GM18499 (cell line): ENCODE measurements at regions not wholly inside any gene's neighbourhood (a gene's known extent, or its start where the extent isn't known, plus 50 kb on each side); places are given as distances from the start of the nearest gene placed in this dataset.
"Not testable (repeated sequence)": the region's sequence is repeated elsewhere in the genome, so short reads cannot be mapped to it uniquely, and the experiment has no call there.

Experiments
- ATAC-seq: cut with Tn5 transposase; IDR thresholded peaks from one replicate; pipeline ENCODE4 v1.9.1; 2021; ENCODE audit warnings: moderate number of reproducible peaks; ENCODE audit not compliant: insufficient read depth, unreplicated experiment

DNA sequence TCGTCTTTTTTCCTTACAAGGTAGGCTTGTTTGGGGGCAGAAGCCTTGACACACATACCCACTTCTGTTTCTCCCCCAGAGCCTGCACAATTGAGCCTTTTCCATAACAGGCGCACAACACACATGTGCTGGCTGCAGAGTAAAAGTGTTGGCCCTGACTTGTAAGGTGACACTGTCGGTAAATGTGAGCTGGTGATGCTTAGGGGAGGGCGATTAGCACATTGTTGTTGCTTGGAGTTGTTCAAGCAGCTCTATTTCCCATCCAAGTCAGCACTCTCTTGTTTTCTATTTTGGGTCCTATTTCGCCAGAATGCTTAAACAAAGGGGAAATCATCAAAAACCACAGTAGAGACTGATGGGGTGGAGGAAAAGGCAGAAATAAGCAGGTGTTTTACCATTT, 51.9 kb upstream of the PTPRJ start:
- ATAC-seq, result no peak

DNA sequence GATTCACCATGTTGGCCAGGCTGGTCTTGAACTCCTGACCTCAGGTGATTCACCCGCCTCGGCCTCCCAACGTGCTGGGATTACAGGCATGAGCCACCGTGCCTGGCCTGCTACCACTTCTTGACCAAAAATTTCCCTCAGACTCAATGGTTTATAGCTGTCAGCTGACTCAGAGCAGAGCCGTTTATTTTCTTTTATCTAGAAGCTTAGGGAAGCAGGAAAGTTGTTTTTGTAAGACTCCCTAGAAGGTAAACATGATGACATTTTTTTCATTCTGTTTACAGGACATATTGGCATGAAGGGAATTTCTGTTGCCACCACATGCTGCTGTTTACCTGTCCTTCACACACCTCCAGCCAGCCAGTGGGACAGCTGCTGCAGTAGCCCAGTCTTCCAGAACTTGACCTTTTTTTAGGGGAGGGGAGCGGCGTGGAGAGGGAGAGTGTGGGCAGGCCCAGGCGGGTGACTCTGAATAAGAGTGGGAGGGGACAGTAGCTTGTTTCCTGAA, 56.1 kb upstream of the PTPRJ start:
- no peak for ATAC-seq

DNA sequence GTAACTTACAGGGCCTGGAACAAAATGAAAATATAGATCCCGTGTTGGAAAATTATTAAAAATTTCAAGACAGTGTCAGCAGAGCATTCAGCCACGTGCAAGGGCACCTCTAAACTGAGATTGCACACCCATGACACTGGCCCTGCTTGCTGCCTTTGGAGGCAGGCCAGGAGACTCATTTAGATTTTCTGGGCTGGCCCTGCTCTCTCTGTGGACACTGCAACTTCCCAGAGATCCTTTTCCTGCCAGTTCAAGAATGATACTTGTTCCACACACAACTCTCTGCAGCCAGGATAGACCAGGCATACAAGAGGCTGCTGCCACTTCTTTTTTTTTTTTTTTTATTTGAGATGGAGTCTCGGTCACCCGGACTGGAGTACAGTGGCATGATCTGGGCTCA, 56.7 kb upstream of the PTPRJ start:
- ATAC-seq, result no peak

DNA sequence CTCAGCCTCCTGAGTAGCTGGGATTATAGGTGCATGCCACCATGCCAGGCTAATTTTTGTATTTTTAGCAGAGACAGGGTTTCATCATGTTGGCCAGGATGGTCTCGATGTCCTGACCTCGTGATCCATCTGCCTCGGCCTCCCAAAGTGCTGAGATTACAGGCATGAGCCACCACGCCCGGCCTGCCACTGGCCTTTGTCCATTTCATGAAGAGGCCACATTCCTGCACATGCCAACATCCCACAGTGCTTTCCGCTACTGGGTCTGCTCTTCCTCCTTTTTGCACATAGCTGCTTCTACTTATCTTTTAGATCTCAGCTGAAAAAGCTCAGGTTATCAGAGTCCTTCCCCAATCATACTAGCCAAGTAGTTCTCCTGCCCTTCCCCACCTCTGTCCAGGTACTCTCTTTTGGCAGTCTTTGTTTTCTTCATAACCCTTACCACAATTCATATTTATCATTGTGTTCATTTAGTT, 59.2 kb upstream of the PTPRJ start:
- not testable (repeated sequence) for ATAC-seq

DNA sequence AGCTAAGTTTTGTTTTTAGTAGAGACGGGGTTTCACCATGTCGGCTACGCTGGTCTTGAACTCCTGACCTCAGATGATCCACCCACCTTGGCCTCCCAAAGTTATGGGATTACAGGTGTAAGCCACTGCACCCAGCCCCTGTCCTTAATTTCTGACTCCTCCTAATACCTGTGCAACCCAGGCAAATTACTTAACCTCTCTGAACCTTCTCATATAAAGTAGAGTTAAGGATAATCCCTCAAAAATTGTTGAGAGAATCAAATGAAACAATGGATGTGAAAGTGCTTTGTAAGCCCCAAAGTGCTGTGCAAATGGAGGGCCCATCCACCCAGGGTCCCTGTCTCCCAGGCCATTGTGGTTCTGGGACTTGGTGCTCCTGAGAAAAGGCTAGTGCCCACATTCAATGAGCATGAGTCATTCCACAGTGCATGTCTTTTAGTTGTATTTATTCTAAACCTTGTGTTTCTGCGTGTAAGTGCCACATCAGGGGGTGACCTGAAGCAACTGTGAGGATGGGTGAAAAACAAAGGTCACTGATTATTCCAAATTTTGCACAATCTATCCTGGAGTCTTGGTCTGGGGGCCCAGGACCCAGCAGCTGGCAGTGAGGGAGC, 61.4 kb upstream of the PTPRJ start:
- ATAC-seq, result no peak

DNA sequence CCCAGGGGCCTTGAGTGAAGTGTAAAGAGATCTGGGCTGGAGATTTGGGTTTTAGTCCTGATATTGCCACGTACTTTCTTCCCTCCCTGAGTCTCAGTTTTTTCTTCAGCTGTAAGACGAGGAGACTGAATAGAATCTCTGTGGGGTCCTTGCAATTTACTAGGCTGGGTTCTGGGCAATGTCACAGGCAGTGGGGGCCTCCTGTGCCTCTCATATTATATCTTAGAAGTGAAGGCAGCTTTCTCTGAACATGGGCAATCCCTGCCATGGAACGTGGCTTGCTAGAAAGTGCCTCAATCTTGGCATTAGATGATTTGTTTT, 62.0 kb upstream of the PTPRJ start:
- no peak for ATAC-seq

DNA sequence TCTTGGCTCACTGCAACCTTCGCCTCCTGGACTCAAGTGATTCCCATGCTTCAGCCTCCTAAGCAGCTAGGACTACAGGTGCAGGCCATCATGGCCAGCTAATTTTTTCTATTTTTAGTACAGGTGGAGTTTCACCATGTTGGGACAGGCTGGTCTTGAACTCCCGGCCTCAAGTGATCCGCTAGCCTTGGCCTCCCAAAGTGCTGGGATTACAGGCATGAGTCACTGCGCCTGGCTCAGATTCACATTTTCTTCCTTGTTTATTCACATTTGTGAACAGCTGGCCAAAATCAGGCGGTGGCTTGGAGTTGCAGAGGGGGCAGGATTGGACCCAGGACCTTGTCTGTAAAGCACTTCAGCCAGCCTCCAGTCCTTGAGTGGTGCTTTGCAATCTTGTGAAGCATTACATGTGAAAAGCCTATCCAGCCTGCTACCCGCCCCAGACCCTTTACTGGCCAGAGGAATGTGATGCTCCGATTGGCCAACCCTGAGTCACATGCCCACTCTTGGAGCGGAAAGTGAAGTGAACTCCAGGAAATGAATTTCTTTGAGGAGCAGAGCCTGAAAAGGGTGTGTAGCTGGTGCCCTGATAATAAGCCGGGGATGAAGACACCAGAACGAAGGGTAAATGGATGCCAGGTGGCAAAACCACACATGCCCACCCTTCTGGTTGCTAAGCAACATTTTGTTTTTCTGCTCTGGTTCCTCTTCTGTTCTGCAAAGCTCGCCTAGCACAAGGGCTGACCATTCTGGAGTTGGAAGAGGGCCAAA, 62.6 kb upstream of the PTPRJ start:
- ATAC-seq, result no peak

DNA sequence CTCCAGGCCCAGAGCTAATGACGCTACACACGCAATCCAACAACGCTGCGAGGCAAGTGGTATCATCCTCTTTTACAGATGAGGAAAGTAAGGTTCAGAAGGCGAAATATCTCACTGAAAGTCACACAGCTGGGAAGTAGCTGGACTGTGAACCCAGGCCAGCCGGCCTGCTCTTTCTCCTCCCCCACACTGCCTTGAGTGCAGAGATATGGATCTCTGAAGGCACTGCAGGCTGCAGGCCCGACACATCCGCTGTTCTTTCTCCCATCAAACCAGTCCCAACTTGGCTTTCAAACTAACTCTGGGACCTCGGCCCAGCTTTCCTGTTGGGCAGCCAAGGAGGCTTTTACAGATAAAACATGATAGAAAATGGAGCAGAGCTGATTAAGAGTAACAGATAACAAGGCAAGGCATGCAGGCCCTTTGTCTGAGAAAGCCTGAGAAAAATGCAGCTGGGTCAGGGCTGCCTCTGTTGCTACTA, 64.0 kb upstream of the PTPRJ start:
- ATAC-seq, result no peak

DNA sequence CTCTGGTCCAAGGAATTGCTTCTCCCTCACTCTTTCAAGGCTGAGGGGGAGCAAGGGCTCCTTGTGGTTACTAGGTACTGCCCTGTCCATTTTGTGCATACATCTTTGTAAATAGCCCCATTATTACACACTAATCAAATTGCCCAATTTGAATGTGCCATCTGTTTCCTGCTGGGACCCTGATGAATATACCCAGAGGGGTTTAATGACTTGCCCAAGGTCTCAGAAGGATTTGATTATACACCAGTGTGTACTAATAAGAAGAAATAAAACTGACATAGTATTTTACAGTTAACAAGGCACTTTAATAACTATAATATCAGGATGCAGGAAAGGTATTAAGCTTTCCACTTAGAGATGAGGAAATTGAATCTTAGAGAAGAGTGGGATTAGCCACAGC, 64.6 kb upstream of the PTPRJ start:
- ATAC-seq, result no peak

DNA sequence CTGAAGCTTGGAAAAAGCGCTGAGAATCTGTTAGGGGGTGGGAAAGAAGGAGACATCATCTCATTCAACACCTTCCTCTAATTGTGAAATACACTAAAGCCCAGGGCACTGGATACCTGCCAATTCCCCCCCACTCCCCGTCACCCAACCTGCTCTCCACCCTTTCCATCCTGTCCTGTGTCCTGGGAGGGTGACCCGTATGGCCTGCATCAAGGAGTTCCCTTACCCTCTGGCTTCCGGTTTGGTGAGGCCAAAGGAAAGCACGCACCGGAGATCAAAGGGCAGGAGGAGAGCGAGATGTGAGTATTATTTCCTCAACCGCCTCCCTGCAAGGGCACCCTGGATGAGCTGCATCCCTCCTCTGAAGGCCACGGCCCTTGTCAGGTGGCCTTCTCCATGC, 65.0 kb upstream of the PTPRJ start:
- no peak for ATAC-seq

DNA sequence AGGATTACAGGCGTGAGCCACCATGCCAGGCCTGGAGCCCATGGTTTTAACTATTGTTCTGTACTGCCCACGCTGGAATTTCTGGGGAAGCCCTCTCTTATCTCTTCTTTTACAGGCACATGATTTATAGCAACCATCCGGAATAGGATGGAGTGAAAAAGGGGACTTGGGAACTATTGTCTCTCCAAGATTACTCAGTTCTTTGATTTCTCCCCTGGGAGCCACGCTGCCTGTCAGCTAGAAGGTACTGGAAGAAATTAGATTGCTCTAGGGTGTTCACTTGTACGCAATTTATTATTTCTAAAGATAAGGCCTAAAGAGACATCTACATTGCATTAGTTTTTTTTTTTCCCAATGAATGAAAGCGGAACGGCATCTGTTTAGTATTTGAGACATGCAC, 65.6 kb upstream of the PTPRJ start:
- no peak for ATAC-seq

DNA sequence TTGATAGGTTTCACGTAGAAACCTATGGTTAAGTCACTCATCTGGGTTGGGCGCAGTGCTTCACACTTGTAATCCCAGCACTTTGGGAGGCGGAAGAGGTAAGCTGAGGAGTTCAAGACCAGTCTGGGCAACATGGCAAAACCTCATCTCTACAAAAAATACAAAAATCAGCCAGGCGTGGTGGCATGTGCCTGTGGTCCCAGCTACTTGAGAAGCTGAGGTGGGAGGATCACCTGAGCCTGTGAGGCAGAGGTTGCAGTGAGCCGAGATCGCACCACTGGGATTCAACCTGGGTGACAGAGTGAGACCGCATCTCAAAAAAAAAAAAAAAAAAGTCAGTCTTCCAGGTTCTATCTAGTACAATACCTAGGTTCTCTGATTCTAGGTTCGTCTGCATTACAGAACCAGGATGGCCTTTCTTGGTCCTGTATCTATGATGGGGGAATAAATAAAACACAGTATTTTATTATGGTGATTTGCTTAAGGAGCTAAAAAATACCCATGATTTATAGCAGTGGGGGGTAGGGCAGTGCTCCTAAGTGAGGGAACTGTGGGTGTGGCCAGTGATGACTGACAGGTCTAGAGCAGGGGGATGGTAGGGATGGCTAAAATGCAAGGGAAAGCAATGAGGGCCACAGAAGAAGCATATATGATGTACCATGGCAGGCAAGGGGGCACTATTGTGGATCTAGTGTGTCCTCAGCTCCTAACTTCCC, 65.5 kb upstream of the NUP160 start:
- no peak for ATAC-seq

DNA sequence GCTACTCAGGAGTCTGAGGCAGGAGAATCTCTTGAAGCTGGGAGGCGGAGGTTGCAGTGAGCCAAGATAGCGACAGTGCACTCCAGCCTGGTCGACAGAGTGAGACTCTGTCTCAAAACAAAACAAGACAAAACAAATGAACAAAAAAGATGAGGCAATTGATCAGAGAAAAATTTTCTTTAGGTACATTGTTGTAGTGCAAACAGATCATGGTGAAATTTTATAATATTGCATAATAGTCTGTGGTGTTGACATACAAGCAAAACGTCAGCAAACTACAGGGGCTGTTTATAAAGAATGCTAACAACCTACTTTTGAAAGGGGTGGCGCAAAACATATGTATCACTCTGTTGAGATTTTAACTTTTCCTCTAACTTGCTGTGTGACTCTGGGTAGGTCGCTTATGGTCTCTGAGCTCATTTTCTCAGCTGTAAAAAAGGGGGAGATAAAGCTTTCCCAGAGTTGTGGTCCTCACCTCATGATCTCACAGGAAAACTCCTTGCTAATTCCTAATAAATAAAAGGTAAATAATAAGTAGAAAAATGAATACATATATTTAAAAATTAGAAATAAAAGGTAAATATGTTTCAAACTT, 64.8 kb upstream of the NUP160 start:
- ATAC-seq, result no peak

DNA sequence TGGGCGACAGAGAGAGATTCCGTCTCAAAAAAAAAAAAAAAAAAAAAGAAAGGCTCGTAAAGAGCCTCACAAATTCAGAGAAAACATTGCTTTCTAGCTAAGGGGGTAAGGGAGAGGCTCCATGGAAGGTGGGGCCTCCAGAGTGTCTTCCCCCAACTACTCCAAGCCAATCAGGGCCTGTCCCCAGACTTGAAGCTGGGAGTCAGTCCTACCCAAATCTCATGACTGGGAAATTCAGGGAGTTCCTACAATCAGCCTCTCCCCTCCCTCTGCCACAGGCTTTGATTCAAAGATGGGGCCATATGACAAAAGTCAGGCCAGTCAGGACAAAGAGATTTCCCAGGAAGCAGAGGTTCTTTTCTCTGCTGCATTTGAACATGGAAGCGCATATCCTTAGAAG, 63.0 kb upstream of the NUP160 start:
- ATAC-seq, result no peak

DNA sequence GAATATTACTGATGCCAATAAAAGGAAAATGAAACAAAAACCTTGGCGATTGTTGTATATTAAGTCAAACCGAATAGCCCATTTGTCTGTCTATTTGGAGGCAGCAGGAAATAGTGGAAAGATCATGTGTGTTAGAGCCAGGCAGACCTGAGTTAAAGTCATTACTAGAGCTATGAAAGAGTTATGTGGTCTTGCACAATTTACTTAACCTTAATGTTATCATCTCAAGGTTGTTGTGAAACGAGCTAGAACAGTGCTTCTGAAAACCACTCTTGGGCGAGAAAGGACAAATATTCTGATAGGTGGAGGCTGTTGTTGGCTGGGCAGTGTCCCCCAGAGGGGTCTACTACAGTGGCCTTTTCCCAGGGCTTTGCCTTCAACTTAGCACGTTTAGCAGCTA, 60.0 kb upstream of the NUP160 start:
- peak; percentile 77 for ATAC-seq

DNA sequence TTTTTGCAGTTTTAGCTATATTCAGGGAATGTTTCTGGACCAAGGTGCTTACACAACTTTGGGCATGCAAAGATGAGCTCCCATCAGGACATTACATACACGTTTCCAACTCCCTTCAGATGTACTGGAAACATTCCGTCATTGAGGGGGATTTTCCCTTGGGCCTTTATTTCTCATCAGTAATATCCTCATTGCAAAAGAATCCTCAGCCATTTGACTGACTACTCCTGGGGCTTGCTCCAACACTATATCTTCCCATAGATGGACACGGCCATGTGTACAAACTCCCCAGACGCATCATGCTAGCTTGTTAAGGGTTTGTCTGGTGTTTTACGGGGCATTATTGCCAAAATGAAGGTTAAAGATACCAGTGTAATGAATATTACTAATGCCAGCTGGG, 59.3 kb upstream of the NUP160 start:
- no peak for ATAC-seq

DNA sequence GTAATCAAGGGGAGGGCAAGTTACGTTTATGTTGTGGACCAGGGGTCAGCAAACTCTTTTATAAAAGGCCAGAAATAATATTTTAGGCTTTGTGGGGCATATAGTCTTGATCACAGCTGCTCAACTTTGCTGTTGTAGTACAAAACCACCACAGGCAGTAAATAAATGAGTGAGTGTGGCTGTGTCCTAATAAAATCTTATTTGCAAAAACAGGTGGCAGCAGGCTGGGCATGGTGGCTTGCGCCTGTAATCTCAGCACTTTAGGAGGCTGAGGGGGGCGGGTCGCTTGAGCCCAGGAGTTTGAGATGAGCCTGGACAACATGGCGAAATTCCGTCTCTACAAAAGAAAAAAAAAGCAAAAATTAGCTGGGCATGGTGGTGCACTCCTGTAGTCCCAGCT, 57.9 kb upstream of the NUP160 start:
- ATAC-seq, result no peak

DNA sequence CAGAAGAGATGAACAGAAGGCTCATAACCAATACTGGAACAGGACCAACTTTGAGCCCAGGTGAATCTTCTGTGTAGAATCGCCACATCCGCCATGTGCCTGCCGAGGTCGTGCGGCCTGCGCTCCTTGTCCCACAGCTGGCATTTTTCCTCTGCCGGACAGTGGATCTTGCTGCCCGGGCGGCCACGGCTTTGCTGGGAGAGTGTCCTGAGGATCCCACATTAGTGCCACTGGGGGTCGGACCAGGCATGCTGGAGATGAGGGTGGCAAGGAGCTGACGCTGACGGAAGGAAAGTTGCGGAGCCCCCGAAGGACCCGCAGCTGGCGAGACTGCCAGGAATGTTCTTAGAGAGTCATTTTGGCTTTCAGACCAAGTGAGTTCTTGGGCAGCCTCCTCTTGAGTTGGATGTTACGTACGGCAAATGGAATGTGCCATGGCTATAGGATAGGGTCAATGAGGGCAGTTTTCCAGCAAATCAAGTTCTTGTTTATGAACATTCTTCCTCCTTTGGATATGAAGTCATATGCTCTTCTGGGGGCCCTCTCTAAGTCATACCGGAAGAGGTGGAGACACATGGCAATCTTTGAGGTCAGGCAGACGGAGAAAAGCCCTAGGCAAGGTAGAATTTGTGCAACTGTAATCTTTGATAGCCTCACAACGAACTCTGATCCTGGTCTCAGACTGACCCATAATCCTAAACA, 57.4 kb upstream of the NUP160 start:
- ATAC-seq, result no peak

DNA sequence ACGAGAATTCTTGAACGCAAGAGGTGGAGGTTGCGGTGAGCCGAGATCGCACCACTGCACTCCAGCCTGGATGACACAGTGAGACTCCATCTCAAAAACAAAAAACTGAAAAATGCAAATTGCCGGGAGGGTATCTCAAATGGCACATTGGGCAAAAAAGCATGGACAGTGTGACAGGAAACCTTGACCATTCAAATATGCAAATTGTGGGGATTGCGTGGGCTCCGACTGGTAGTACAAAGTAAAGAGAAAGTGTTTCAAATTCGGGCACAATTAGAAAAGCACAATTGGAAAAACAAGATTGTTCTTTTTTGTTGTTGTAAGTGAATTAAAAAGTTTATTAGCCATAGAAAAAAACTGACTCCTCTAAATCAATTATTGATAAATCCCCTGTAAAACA, 56.7 kb upstream of the NUP160 start:
- ATAC-seq, result no peak

DNA sequence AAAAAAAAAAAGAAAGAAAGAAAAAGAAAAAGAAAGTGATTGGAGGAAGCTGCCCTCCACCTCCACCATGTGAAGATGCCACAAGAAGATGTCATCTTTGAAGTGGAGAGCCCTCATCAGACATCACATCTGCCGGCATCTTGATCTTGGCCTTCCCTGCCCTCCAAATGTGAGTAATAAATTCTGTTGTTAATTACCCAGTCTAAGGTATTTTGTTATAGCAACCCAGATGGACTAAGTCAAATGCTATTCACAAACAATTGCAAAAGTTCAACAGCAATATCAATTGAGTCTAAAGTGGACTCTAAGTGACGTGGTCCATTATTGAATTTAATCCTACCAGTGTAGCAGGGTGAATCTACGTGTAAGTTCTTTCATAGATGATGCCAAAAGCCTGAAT, 55.9 kb upstream of the NUP160 start:
- ATAC-seq, result no peak
